ENCODE measurements at regions not wholly inside any gene's neighbourhood (a gene's known extent, or its start where the extent isn't known, plus 50 kb on each side); places are given as distances from the start of the nearest gene placed in this dataset.
"Not testable (repeated sequence)": the region's sequence is repeated elsewhere in the genome, so short reads cannot be mapped to it uniquely, and the experiment has no call there.

DNA sequence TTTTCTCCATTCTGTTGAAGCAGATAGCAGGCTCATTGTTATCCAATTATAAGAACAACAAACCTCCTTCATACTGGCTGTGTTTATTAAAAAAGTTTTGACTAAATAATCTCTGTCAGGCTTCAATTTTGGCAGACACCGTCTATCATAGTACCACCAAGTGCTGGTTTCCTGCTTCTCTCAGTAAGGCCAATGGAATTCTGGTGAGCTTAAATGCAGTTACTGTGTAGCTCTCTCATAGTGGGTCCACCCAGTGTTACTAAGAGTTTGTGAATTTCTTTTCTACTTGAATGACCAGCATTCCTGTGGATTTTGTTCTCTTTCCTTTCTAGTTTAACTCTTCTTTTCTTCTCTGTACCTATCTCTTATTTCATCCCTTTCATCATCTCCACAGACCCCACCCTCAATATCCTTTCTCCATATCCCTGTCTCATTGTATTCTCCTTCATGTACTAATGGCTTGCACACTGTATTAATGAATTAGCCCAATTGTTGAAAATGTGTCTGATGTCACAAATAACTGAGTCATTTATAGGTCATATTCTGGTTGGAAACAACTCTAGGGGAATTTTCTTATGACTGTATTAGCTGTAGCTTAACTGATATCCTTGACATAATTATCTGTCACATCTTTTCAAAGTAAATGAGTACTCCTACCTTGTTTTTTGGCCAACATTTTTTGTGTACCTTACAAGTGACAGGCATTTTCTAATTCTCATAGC is 372.1 kb downstream of the FAT3 start:
- no peaks in the 10 kb centered on the region for H3K9me3 ChIP-seq (ENCODE audit: control insufficient read depth in 5 of 5, low read length in 5 of 5)
- no peaks in the 10 kb centered on the region for H3K4me1 ChIP-seq (ENCODE audit: control insufficient read depth in 5 of 5, insufficient read depth in 5 of 5, low read length in 5 of 5)
- no peaks in the 10 kb centered on the region for H3K36me3 ChIP-seq (ENCODE audit: control insufficient read depth in 5 of 5, insufficient read depth in 5 of 5, low read length in 5 of 5)
- no peaks in the 10 kb centered on the region for H3K27me3 ChIP-seq (ENCODE audit: control insufficient read depth in 5 of 5, insufficient read depth in 4 of 5, low read length in 5 of 5)
- no peak overlapping the region for H3K27ac ChIP-seq (ENCODE audit: low read depth, low read length)
- H3K9ac ChIP-seq (ENCODE audit: low read length in 5 of 5) = no peak overlapping the region
- no peak overlapping the region for H3K4me3 ChIP-seq (ENCODE audit: low read depth in 1 of 5, low read length in 5 of 5)

DNA sequence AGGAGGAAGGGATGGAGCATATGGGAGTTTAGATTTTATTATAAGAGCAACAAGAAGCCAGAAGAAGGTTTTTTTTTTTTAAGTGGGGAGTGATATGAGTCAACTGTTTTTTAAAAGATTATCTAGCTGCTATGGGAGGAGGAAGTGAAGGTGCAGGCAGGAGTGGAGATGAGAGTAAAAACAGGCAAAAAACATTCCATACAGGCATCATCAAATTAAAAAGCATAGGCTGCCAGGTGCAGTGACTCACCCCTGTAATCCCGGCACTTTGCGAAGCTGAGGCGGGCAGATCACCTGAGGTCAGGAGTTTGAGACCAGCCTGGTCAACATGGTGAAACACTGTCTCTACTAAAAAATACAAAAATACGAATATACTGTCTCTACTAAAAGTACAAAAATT is 368.4 kb upstream of the MTNR1B start:
- Histone ChIP-seq H3K27ac (ENCODE audit: low read depth, low read length) (no peak overlapping the region), H3K9me3 (ENCODE audit: control insufficient read depth in 5 of 5, low read length in 5 of 5) (no peaks in the 10 kb centered on the region), H3K4me3 (ENCODE audit: low read depth in 1 of 5, low read length in 5 of 5) (no peak overlapping the region), H3K27me3 (ENCODE audit: control insufficient read depth in 5 of 5, insufficient read depth in 4 of 5, low read length in 5 of 5) (no peaks in the 10 kb centered on the region), H3K36me3 (ENCODE audit: control insufficient read depth in 5 of 5, insufficient read depth in 5 of 5, low read length in 5 of 5) (no peaks in the 10 kb centered on the region), H3K4me1 (ENCODE audit: control insufficient read depth in 5 of 5, insufficient read depth in 5 of 5, low read length in 5 of 5) (no peaks in the 10 kb centered on the region), H3K9ac (ENCODE audit: low read length in 5 of 5) (no peak overlapping the region)

DNA sequence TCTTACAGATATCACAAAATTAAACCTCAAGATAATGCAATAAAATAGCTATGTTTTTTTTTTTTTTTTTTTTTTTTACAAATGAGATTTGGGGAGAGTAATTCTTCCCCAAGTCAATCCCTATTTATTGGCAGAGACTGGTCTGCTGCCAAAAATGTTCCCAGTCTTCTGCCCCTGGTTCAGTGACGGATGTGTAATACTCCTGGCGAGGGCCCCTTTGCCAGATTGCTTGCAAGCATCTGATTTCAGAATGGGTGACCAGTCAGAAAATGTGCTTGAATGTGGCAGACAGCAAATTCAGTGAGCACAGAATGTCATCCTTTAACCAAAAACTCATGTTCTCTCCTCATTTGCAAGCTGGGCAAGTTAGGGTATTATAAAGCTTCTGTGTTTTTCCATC is 363.8 kb upstream of the MTNR1B start:
- H3K9ac ChIP-seq (ENCODE audit: low read length in 5 of 5) = no peak overlapping the region

DNA sequence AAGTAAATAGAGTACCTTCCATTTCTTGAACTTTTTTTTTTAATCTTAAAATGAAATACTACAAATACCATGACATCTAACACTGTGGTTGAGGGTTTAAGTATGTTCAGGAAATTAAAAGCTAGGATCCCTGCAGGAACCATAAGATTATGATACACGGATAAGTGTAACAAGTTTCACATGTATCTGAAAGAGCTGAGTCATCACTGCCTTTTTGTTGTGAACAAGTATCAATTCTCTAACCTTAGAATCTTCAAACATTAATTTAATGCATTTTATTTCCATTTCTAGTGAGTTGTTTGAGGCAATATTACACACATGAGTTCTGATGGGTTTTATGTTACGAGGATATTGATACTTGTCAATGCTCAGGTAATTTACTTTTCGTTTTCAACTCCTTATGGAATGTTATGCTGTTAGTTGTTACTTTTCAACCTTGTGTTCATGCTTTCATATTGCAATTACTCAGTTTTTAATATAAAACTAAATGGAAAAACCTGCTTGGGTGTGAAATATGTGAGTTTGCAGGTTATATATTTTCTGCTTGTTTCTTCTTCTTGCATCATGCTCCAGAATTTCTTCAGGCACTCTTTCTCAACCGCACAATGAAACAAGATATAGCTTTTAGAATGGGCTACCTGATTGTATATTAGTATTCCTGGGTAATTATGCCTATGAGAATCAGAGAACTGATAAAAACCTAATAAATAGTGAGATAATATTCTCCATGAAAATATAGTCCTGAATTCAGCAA is 361.3 kb upstream of the MTNR1B start:
- no peaks in the 10 kb centered on the region for H3K9me3 ChIP-seq (ENCODE audit: control insufficient read depth in 5 of 5, low read length in 5 of 5)
- H3K9ac ChIP-seq (ENCODE audit: low read length in 5 of 5) = no peak overlapping the region
- no peaks in the 10 kb centered on the region for H3K4me1 ChIP-seq (ENCODE audit: control insufficient read depth in 5 of 5, insufficient read depth in 5 of 5, low read length in 5 of 5)
- no peaks in the 10 kb centered on the region for H3K36me3 ChIP-seq (ENCODE audit: control insufficient read depth in 5 of 5, insufficient read depth in 5 of 5, low read length in 5 of 5)
- no peak overlapping the region for H3K4me3 ChIP-seq (ENCODE audit: low read depth in 1 of 5, low read length in 5 of 5)
- no peak overlapping the region for H3K27ac ChIP-seq (ENCODE audit: low read depth, low read length)
- no peaks in the 10 kb centered on the region for H3K27me3 ChIP-seq (ENCODE audit: control insufficient read depth in 5 of 5, insufficient read depth in 4 of 5, low read length in 5 of 5)

More for the DNA sequence above, 363.8 kb upstream of the MTNR1B start:
- Histone ChIP-seq H3K9me3 (ENCODE audit: control insufficient read depth in 5 of 5, low read length in 5 of 5) (no peaks in the 10 kb centered on the region), H3K27ac (ENCODE audit: low read depth, low read length) (no peak overlapping the region), H3K27me3 (ENCODE audit: control insufficient read depth in 5 of 5, insufficient read depth in 4 of 5, low read length in 5 of 5) (no peaks in the 10 kb centered on the region), H3K4me1 (ENCODE audit: control insufficient read depth in 5 of 5, insufficient read depth in 5 of 5, low read length in 5 of 5) (no peaks in the 10 kb centered on the region), H3K4me3 (ENCODE audit: low read depth in 1 of 5, low read length in 5 of 5) (no peak overlapping the region), H3K36me3 (ENCODE audit: control insufficient read depth in 5 of 5, insufficient read depth in 5 of 5, low read length in 5 of 5) (no peaks in the 10 kb centered on the region)

DNA sequence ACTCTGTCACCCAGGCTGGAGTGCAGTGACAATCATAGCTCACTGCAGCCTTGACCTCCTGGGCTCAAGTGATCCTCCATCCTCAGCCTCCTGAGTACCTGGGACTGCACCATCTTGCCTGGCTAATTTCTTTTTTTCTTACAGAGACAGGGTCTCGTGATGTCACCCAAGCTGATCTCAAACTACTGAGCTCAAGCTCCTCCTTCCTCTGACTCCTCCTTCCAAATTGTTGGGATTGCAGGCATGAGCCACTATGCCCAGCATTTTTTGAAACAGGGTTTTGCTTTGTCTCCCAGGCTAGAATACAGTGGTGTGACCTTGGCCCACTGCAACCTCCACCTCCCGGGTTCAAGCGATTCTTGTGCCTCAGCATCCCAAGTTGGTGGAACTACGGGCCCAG is 358.3 kb upstream of the MTNR1B start:
- no peaks in the 10 kb centered on the region for H3K36me3 ChIP-seq (ENCODE audit: control insufficient read depth in 5 of 5, insufficient read depth in 5 of 5, low read length in 5 of 5)
- H3K9ac ChIP-seq (ENCODE audit: low read length in 5 of 5) = no peak overlapping the region
- H3K27ac ChIP-seq (ENCODE audit: low read depth, low read length) = no peak overlapping the region
- H3K4me3 ChIP-seq (ENCODE audit: low read depth in 1 of 5, low read length in 5 of 5) = no peak overlapping the region
- H3K4me1 ChIP-seq (ENCODE audit: control insufficient read depth in 5 of 5, insufficient read depth in 5 of 5, low read length in 5 of 5) = no peaks in the 10 kb centered on the region
- H3K27me3 ChIP-seq (ENCODE audit: control insufficient read depth in 5 of 5, insufficient read depth in 4 of 5, low read length in 5 of 5) = no peaks in the 10 kb centered on the region
- H3K9me3 ChIP-seq (ENCODE audit: control insufficient read depth in 5 of 5, low read length in 5 of 5) = no peaks in the 10 kb centered on the region

DNA sequence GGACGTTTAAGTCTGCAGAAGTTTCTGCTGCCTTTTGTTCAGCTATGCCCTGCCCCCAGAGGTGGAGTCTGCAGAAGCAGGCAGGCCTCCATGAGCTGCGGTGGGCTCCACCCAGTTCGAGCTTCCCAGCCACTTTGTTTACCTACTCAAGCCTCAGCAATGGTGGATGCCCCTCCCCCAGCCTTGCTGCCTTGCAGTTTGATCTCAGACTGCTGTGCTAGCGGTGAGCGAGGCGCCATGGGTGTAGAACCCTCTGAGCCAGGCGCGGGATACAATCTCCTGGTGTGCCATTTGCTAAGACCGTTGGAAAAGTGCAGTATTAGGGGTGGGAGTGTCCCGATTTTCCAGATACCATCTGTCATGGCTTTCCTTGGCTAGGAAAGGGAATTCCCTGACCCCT is 351.4 kb upstream of the MTNR1B start:
- H3K9me3 ChIP-seq (ENCODE audit: control insufficient read depth in 5 of 5, low read length in 5 of 5); H3K27me3 ChIP-seq (ENCODE audit: control insufficient read depth in 5 of 5, insufficient read depth in 4 of 5, low read length in 5 of 5): not testable (repeated sequence)

DNA sequence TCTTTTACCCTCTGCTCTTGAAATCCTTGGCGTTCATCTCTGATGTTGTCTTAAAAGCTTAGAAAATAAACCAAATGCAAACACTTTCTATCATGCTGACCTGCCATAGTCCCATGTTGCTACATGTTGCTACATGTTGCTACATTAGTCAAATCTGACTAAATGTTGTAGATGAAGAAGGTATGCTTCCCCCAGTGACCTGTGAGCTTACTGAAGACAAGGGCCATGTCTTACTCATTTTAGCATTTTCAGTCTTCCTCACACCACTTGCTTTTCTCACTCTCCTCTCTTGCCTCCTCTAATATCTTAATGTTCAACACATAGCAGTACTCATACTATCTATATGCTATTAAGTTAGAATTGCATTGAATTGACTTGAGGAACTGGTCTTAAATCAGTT is 346.4 kb upstream of the MTNR1B start:
- no peaks in the 10 kb centered on the region for H3K36me3 ChIP-seq (ENCODE audit: control insufficient read depth in 5 of 5, insufficient read depth in 5 of 5, low read length in 5 of 5)
- H3K4me3 ChIP-seq (ENCODE audit: low read depth in 1 of 5, low read length in 5 of 5) = no peak overlapping the region
- H3K9ac ChIP-seq (ENCODE audit: low read length in 5 of 5) = no peak overlapping the region
- no peaks in the 10 kb centered on the region for H3K27me3 ChIP-seq (ENCODE audit: control insufficient read depth in 5 of 5, insufficient read depth in 4 of 5, low read length in 5 of 5)
- H3K9me3 ChIP-seq (ENCODE audit: control insufficient read depth in 5 of 5, low read length in 5 of 5) = peaks cover 0 to 4% (median 0%) of the 10 kb centered on the region in 5 donors
- H3K27ac ChIP-seq (ENCODE audit: low read depth, low read length) = no peak overlapping the region
- no peaks in the 10 kb centered on the region for H3K4me1 ChIP-seq (ENCODE audit: control insufficient read depth in 5 of 5, insufficient read depth in 5 of 5, low read length in 5 of 5)

More for the DNA sequence above, 351.4 kb upstream of the MTNR1B start:
- H3K36me3 ChIP-seq (ENCODE audit: control insufficient read depth in 5 of 5, insufficient read depth in 5 of 5, low read length in 5 of 5); H3K4me3 ChIP-seq (ENCODE audit: low read depth in 1 of 5, low read length in 5 of 5); H3K4me1 ChIP-seq (ENCODE audit: control insufficient read depth in 5 of 5, insufficient read depth in 5 of 5, low read length in 5 of 5); H3K9ac ChIP-seq (ENCODE audit: low read length in 5 of 5); H3K27ac ChIP-seq (ENCODE audit: low read depth, low read length): not testable (repeated sequence)

DNA sequence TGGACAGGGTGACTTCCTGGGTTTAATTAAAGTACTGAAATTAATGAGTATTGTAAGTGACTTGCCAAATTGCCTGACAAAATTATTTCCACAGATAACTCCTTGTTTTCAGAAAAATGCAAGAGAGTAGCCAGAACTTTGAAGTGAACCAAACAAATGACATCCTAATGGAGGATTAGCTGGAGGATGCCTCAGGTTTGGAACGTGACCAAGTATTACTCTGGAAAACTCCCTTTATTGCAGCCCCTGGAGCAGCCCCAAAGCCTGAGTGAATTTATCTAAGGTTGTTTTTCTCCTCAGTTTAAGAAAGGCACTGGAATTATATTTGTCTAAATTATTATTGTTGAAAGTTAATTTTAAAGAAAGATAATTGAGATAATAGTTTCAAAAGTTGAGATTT is 343.6 kb upstream of the MTNR1B start:
- no peaks in the 10 kb centered on the region for H3K27me3 ChIP-seq (ENCODE audit: control insufficient read depth in 5 of 5, insufficient read depth in 4 of 5, low read length in 5 of 5)
- no peak overlapping the region for H3K9ac ChIP-seq (ENCODE audit: low read length in 5 of 5)
- H3K4me1 ChIP-seq (ENCODE audit: control insufficient read depth in 5 of 5, insufficient read depth in 5 of 5, low read length in 5 of 5) = no peaks in the 10 kb centered on the region
- no peak overlapping the region for H3K27ac ChIP-seq (ENCODE audit: low read depth, low read length)
- no peak overlapping the region for H3K4me3 ChIP-seq (ENCODE audit: low read depth in 1 of 5, low read length in 5 of 5)
- H3K9me3 ChIP-seq (ENCODE audit: control insufficient read depth in 5 of 5, low read length in 5 of 5) = no peaks in the 10 kb centered on the region
- no peaks in the 10 kb centered on the region for H3K36me3 ChIP-seq (ENCODE audit: control insufficient read depth in 5 of 5, insufficient read depth in 5 of 5, low read length in 5 of 5)

DNA sequence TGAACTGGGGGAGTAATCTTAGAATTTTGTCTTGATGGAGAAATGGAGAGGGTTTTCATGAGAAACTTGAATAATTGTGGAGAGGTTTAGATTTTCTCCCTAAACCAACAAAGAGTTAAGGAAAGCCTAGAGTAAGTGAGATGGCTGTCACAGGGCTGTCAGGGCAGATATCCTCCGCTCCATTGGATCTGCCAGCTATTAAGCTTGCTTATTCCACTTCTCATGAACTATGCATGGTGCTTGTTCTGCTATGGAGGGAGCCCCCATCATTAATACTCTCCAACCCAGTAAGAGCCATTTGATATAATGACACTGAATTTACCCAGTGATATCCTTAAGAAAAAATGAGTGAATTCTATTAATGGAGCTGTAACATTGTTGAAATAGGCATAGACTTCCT is 342.8 kb upstream of the MTNR1B start:
- H3K4me3 ChIP-seq (ENCODE audit: low read depth in 1 of 5, low read length in 5 of 5) = no peak overlapping the region
- no peak overlapping the region for H3K9ac ChIP-seq (ENCODE audit: low read length in 5 of 5)
- no peak overlapping the region for H3K27ac ChIP-seq (ENCODE audit: low read depth, low read length)
- H3K36me3 ChIP-seq (ENCODE audit: control insufficient read depth in 5 of 5, insufficient read depth in 5 of 5, low read length in 5 of 5) = no peaks in the 10 kb centered on the region
- H3K9me3 ChIP-seq (ENCODE audit: control insufficient read depth in 5 of 5, low read length in 5 of 5) = no peaks in the 10 kb centered on the region
- H3K4me1 ChIP-seq (ENCODE audit: control insufficient read depth in 5 of 5, insufficient read depth in 5 of 5, low read length in 5 of 5) = no peaks in the 10 kb centered on the region
- no peaks in the 10 kb centered on the region for H3K27me3 ChIP-seq (ENCODE audit: control insufficient read depth in 5 of 5, insufficient read depth in 4 of 5, low read length in 5 of 5)

DNA sequence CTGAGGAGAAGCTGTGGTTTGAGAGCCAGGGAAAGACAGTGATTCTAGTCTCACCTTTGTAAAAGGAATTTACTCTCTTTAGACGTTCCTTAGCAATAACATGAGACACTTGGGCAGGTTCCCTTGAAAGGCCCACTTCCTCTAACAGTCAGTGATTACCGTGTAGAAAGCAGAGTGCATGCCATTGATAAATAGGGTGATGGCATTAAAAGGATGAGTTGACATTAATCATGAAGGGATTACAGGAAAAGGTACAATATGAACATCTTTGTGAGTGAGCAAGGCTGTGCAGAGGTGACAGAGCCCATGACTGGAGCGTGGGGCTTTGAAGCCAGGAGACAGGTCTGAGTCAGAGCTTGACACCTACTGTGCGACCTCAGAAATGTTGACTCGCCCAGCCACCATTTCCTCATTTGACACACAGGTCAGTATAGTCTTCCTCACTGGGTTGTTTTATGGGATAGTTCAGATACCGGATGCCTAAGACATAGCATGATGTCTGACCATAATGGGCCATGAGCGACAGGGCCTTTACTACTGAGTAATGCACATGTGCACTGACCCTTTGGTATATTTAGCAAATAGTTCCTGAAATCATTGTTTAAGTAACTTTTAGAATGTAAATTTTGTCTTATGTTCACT is 341.7 kb upstream of the MTNR1B start:
- Histone ChIP-seq H3K4me3 (ENCODE audit: low read depth in 1 of 5, low read length in 5 of 5) (no peak overlapping the region), H3K9me3 (ENCODE audit: control insufficient read depth in 5 of 5, low read length in 5 of 5) (no peaks in the 10 kb centered on the region), H3K9ac (ENCODE audit: low read length in 5 of 5) (no peak overlapping the region), H3K27me3 (ENCODE audit: control insufficient read depth in 5 of 5, insufficient read depth in 4 of 5, low read length in 5 of 5) (no peaks in the 10 kb centered on the region), H3K36me3 (ENCODE audit: control insufficient read depth in 5 of 5, insufficient read depth in 5 of 5, low read length in 5 of 5) (no peaks in the 10 kb centered on the region), H3K4me1 (ENCODE audit: control insufficient read depth in 5 of 5, insufficient read depth in 5 of 5, low read length in 5 of 5) (no peaks in the 10 kb centered on the region), H3K27ac (ENCODE audit: low read depth, low read length) (no peak overlapping the region)
